ENCODE measurements at regions not wholly inside any gene's neighbourhood (a gene's known extent, or its start where the extent isn't known, plus 50 kb on each side); places are given as distances from the start of the nearest gene placed in this dataset.

- H3K27ac ChIP-seq, result no peak overlapping the region
- H3K4me3 ChIP-seq, result no peak overlapping the region
- no peaks in the 10 kb centered on the region for H3K36me3 ChIP-seq
- WGBS, 2 donors (ENCODE audit: low coverage in 1 of 2), result 75 to 86% methylated on average over 1 of the region's 1 CpG
- H3K4me1 ChIP-seq, result no peaks in the 10 kb centered on the region
- in situ Hi-C loops (cut with MboI; ENCODE audit: low pct_ligation_motif_present in 1 of 4, low pct_unique_long_range_greater_than_20kb in 1 of 4, low sequenced_read_pairs in 3 of 4), result no loop called here
- no peaks in the 10 kb centered on the region for H3K9me3 ChIP-seq
- no peaks in the 10 kb centered on the region for H3K27me3 ChIP-seq
- no peak for TF ChIP-seq EP300 (IDR thresholded peaks at IDR 0.05; ENCODE audit: low read depth)
- no peak for TF ChIP-seq CTCF (IDR thresholded peaks at IDR 0.05)
- TF ChIP-seq POLR2A (IDR thresholded peaks at IDR 0.05), result no peak
- TF ChIP-seq POLR2AphosphoS5 (IDR thresholded peaks at IDR 0.05), result no peak
- no peak for DNase-seq
- intact Hi-C loops (cut with DNase I; ENCODE audit: low total_unique reads), result no loop called here
Measured at GRCh38 chr2:65742977-65743376, 310.6 kb upstream of the SPRED2 start.

DNA sequence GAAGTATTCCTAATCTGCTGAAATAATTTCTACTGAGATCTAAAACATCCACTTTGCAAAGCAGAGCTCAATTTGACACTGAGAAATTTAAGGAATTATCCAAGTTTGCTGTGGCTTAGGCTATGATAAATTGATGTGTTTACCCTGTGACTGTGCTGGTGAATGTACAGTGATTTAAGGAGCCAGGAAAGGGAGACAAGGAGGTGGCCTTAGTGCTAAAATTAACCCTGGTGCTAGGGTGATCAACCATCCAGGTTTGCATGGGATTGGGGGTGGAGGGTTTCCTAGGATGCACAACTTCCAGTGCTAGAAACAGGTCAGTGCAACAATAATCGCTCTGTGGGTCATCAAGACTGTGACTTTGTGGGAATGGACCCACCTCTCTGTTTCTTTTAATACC is 307.5 kb upstream of the SPRED2 start:
- no peak overlapping the region for H3K27ac ChIP-seq
- H3K9me3 ChIP-seq, result no peaks in the 10 kb centered on the region
- TF ChIP-seq EP300 (IDR thresholded peaks at IDR 0.05; ENCODE audit: low read depth), result no peak
- no peak for TF ChIP-seq POLR2A (IDR thresholded peaks at IDR 0.05)
- TF ChIP-seq CTCF (IDR thresholded peaks at IDR 0.05), result no peak
- TF ChIP-seq POLR2AphosphoS5 (IDR thresholded peaks at IDR 0.05), result no peak
- WGBS, 2 donors (ENCODE audit: low coverage in 1 of 2), result 81 to 100% methylated on average over 1 of the region's 1 CpG
- no peaks in the 10 kb centered on the region for H3K36me3 ChIP-seq
- in situ Hi-C loops (cut with MboI; ENCODE audit: low pct_ligation_motif_present in 1 of 4, low pct_unique_long_range_greater_than_20kb in 1 of 4, low sequenced_read_pairs in 3 of 4) (no loop called here), intact Hi-C loops (cut with DNase I; ENCODE audit: low total_unique reads) (no loop called here)
- no peak overlapping the region for H3K4me3 ChIP-seq
- no peaks in the 10 kb centered on the region for H3K27me3 ChIP-seq
- H3K4me1 ChIP-seq, result no peaks in the 10 kb centered on the region
- DNase-seq, result no peak

DNA sequence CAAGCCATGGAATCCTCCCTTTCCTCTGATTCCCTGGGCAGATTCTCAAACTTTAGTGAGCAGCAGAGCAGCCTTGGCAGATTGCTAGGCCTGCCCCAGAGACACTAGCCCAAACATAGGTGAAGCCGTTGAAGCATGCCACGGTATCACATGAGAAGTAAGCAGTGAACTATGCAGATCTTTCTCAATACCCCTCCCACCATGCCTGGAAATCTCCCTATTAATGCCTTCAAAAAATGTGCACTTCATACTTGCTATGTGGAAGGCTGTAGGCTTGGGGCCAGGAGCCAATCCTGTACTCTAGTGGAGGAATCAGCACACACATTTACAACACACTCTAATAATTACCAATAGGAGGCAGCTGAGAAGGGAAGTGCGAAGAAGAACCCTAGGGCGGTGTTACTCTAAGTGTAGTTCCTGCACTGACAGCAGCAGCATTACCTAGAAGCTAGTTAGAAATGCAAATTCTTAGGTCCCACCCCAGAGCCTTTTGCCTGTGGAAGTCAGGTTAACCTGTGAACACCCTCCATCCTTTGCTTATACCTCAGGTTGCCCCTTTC is 305.1 kb upstream of the SPRED2 start:
- no peak overlapping the region for H3K27ac ChIP-seq
- H3K9me3 ChIP-seq, result no peaks in the 10 kb centered on the region
- H3K4me3 ChIP-seq, result no peak overlapping the region
- intact Hi-C loops (cut with DNase I; ENCODE audit: low total_unique reads), result no loop called here
- no peak for DNase-seq
- in situ Hi-C loops (cut with MboI; ENCODE audit: low pct_ligation_motif_present in 1 of 4, low pct_unique_long_range_greater_than_20kb in 1 of 4, low sequenced_read_pairs in 3 of 4), result no loop called here
- no peaks in the 10 kb centered on the region for H3K27me3 ChIP-seq
- H3K36me3 ChIP-seq, result no peaks in the 10 kb centered on the region
- no peaks in the 10 kb centered on the region for H3K4me1 ChIP-seq
- TF ChIP-seq POLR2AphosphoS5 (IDR thresholded peaks at IDR 0.05), result no peak
- no peak for TF ChIP-seq POLR2A (IDR thresholded peaks at IDR 0.05)
- no peak for TF ChIP-seq CTCF (IDR thresholded peaks at IDR 0.05)
- no peak for TF ChIP-seq EP300 (IDR thresholded peaks at IDR 0.05; ENCODE audit: low read depth)
- WGBS, 2 donors (ENCODE audit: low coverage in 1 of 2), result 84 to 100% methylated on average over 1 to 4 of the region's 4 CpGs

DNA sequence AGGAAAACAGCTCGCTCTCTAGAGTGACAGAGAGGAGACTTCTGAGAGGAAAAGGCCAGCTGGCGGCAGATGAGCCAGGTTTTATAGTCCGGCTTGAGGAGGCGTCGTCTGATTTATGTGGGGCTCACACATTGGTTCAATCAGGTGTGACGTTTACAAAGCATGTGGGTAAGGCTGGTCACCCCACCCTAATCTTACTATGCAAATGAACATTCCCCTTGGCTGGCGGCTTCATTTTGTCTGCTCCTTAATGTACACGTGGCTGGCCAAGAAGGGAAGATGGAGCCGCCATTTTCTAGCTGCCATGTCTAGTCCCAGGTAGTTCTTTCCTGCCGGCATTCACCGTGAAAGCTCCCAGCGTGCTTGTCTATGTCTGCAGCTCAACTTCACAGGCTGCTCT is 299.1 kb upstream of the SPRED2 start:
- Histone ChIP-seq H3K9me3 (no peaks in the 10 kb centered on the region), H3K4me3 (no peak overlapping the region), H3K27ac (no peak overlapping the region), H3K27me3 (no peaks in the 10 kb centered on the region), H3K4me1 (no peaks in the 10 kb centered on the region), H3K36me3 (no peaks in the 10 kb centered on the region)
- DNase-seq, result no peak
- intact Hi-C loops (cut with DNase I; ENCODE audit: low total_unique reads), result no loop called here
- 81 to 82% methylated on average over 6 to 12 of the region's 12 CpGs for WGBS, 2 donors (ENCODE audit: low coverage in 1 of 2)
- in situ Hi-C loops (cut with MboI; ENCODE audit: low pct_ligation_motif_present in 1 of 4, low pct_unique_long_range_greater_than_20kb in 1 of 4, low sequenced_read_pairs in 3 of 4), result no loop called here
- TF ChIP-seq POLR2A (IDR thresholded peaks at IDR 0.05), result no peak
- no peak for TF ChIP-seq EP300 (IDR thresholded peaks at IDR 0.05; ENCODE audit: low read depth)
- TF ChIP-seq POLR2AphosphoS5 (IDR thresholded peaks at IDR 0.05), result no peak
- no peak for TF ChIP-seq CTCF (IDR thresholded peaks at IDR 0.05)
